OCI-LY1 (cell line): ENCODE measurements at regions not wholly inside any gene's neighbourhood (a gene's known extent, or its start where the extent isn't known, plus 50 kb on each side); places are given as distances from the start of the nearest gene placed in this dataset.
"Not testable (repeated sequence)": the region's sequence is repeated elsewhere in the genome, so short reads cannot be mapped to it uniquely, and the experiment has no call there.

Source experiments
- CTCF ChIP-seq: fragments of 200-600 bp; sonication (generic), shearing (Covaris generic); IDR thresholded peaks from 2 replicates; pipeline ENCODE4 v1.5.1; 2017; ENCODE audit warnings: mild to moderate bottlenecking, antibody characterized with exemption, low read length, moderate library complexity, mixed read lengths
- EZH2 ChIP-seq: fragments of 200-600 bp; sonication (generic), shearing (Covaris generic); IDR thresholded peaks from 2 replicates; pipeline ENCODE4 v1.8.0; 2017; ENCODE audit warnings: borderline replicate concordance, mixed run types, mild to moderate bottlenecking, antibody characterized with exemption, low read length, moderate library complexity, mixed read lengths

- not testable (repeated sequence) for TF ChIP-seq EZH2, CTCF
These were observed 288.8 kb downstream of the LIG4 start for GRCh38 chr13:107926515-107926914.
